AG20443 (cell line): ENCODE measurements at regions not wholly inside any gene's neighbourhood (a gene's known extent, or its start where the extent isn't known, plus 50 kb on each side); places are given as distances from the start of the nearest gene placed in this dataset.

Experiments used
- DNase-seq: peaks from one replicate; pipeline ENCODE4 v3.0.0; 2012; ENCODE audit warnings: low spot score, mixed read lengths

DNA sequence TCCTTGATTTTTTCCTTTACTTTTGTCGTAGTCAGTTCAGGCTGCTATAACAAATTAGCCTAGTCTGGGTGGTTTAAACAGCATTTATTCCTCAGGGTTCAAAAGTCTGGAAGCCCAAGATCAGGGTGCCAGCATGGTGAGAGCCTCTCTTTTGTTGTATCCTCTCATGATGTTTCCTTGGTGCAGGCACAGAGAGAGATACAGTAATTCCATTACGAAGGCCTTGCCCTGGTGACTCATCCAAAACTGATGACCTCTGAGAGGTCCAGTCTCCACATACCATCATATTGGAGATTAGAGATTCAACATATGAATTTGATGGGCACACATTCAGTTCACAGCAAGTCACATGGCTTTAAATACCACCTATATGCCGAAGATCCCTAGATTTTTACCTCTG, 253.8 kb downstream of the CYRIA start:
- no peak for DNase-seq

DNA sequence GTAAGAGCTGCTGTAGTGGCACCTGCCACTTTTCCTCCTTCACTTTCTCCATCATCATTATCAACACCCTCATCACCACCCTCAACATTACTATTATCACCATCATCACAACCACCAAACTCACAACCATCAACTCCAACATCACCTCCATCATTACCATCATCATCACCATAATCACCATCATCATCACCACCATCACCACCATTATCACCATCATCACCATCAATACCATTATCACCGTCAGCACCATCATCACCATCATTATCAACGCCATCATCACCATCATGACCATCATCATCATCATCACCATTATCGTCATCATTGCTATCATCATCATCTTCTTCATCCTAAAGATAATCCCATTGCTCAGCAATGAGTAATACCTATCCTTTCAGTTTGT, 255.8 kb downstream of the CYRIA start:
- no peak for DNase-seq

DNA sequence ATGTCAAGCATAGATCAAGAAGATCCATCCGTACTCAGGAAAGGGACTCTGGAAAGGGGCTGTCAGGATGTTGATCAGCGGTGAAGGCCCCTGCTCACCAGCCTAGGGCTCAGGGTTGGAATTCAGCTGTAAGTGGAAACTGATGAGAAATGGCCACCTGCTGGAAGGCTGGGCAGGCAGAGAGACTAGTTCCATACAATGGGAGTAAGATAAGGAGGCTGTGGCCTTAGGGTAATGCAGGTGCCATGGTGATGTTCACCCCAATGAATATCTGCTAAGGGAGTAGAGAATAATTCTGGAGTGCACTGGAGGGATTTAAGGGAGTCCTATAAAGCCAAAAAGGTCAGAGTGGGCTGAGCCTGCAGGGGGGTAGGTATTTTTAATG, 256.6 kb downstream of the CYRIA start:
- no peak for DNase-seq

DNA sequence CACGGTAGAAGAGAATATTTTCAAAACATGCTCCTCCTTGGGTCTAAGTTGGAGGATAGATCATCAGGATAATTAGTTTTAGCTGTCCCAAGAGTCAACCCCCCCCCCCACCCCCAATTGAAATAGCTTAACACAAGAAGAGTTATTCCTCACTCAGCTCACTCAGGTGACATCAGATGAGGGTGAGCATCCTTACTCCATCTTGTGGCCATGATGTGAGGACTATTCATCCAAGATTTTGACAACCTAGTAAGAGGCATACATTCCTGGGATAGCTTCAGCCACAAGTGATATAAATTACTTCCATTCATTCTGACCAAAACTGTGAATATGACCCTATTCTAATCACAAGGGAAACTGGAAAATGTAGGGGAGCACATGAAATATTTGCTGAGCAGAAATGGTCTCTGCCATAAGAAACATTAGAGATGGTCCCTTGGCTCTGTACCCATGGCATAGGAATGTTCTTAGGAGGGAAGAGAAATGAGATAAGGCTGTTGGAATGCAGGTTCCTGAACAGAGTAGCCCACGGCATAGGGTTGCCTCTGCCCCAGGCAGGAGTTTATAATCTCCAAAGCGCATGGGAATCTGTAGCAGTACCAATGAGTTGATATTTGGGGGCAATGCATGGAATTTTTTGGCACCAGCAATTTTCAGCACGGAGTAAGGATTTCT, 257.2 kb downstream of the CYRIA start:
- DNase-seq, result no peak

DNA sequence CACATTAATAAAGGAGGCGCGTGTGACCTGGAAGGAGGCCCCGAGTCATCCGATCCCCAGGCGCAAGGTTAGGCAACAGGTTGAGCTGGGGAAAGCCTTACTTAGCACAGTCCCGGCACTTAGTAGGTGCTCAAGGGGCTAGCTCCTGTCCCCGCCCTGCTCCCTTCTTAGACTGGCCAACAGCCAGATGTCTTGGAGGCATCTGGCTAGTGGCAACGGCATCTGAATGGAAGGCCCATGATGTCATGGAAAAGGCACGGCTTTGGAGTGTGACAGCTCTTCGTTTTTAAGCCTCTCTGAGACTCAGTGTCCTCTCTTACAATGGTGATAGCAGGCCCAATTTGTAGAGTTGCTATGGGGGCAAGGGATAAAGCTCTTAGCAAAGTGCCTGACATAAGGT, 258.3 kb downstream of the CYRIA start:
- no peak for DNase-seq

DNA sequence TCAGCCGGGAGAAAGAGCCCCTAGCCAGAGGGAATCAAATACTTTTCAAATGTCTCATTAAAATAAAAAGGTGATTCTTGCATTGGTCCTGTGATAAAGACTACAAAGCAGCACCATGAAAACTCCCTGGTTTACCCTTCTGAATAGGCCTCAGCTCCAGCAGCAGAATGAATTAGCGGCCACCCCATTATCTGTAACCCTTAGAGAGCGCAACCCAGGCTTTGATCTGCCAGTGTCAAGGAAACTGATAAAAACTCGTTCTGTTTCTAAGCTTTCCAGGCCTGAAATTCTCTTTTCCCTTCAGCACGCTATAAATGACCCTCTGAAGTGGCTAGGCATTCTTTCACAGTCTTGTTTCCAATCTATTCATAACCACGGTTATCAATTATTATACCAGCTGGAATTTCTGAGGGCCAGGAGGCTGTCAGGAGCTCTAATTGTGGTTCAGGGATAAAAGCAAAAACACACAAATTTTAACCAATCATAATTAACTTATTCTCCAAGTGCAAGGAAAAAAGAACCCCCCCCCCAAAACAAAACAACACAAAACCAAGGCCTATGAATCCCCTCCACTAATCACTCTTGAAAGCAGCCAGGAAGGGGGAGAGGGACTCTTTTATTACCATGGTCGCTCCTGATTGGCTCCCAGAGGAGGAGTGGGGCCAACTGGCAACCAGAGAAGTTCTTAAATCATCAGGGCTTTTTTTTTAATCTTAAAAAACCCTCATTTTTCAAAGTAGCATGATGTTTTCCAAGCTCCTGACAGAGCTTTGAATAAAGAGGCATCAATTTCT, 258.9 kb downstream of the CYRIA start:
- no peak for DNase-seq

DNA sequence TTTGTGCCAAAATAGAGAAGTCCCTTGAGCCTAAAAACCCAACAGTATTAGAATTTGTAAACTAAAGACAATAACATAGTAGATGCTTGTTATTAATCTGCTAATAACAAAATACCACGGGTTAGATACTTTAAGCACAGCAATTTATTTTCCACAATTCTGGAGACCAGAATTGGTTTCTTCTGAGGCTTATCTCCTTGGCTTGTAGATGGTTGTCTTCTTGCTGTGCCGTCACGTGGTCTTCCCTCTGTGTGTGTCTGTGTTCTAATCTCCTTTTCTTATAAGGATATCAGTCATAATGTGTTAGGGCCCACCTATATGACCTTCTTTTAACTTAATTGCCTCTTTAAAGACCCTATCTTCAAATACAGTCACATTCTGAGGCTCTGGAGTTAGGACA, 260.1 kb downstream of the CYRIA start:
- DNase-seq, result no peak

DNA sequence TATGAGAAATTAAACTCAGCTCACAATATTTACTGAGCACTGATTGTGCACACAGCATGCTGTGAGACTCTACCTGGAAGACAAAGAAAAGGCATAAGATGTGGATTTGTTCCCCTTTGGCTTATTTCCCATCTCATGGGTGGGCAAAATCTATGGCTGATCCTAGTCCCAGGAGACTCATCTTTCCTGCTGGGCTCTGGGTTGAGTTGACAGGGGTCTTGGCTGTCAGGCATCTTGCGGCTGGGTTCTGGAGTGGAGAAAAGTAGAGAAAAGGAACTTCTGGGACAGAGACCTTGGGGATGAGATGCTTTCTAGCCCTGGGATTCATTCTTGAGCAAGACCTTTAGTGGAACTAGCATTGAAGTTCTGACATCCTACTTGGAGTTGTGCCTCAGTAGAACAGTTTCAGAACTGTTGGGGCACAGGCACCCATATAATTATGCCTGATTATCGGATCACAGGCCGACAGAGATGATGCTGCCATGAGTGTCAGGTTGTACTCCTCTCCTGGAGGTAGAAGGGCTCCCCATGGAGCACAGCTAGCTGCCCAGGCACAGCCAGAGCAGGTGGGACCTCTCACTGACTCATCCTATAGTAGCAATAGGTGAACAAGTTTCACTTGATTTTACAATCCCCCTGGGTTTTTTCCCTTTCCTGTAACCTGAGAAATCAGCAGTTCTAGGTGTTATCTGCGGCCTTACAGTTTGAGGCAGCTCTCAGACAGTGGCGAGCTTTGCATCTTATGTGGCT, 260.9 kb downstream of the CYRIA start:
- DNase-seq, result no peak

DNA sequence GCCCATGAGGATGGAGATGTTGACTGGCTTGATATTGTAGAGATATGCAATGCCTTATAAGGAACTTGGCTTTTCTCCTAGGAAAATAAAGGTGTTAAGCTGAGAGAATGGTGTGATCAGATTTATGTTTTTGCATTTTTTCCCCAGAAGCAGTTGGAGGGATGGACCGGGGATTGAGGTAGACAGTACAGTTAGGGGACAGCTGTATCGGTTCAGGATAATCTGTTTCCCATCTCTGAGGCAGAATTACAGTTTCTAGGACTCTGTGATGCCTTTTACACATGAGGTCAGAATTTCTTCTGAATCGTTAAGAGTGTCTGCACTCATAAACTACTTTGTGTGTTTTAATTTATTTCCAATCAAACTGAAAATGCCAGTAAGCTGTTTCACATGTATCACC, 261.5 kb downstream of the CYRIA start:
- no peak for DNase-seq

DNA sequence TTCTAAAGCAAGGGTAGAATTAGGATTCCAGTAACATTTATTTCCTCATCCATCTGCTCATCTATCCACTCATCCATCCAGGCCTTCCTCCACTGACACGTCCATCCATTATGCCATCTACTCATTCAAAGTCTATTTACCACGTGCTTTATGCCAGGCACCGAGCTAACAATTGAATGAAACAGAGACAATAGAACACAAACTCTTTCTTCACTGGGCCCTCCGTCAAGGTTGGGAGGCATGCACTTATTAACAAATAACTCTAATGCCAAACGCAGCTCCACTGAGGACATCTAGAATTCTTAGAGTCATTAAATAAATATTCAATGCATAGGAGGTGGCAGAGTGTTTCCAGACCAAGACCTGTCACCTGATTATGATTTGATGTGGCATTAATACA, 262.7 kb downstream of the CYRIA start:
- DNase-seq, result no peak

DNA sequence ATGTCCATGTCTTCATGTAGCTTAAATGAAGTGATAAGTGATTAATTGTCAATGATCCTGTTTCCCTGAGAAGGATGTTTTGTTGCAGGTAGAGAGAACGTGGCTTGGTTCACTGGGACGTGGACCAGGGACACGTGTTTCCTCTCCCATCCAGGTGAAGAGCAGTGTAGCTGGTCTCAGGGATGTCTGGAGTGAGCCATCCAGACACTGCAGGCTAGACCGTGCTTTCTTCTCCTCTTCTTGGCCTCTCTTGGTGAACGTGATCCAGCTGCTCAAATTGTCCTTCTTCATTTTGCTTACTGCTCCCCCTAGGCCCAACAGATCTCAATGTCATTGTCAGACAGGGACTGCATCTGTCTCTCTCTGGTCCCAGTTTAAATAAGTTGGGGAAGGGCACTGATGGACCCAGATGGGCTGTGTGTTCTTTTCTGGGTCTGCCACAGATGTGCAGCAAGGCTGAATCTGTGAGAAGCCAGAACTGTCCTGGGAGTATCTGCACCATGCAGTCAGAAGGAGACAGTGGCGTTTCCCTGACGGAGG, 263.8 kb downstream of the CYRIA start:
- no peak for DNase-seq

DNA sequence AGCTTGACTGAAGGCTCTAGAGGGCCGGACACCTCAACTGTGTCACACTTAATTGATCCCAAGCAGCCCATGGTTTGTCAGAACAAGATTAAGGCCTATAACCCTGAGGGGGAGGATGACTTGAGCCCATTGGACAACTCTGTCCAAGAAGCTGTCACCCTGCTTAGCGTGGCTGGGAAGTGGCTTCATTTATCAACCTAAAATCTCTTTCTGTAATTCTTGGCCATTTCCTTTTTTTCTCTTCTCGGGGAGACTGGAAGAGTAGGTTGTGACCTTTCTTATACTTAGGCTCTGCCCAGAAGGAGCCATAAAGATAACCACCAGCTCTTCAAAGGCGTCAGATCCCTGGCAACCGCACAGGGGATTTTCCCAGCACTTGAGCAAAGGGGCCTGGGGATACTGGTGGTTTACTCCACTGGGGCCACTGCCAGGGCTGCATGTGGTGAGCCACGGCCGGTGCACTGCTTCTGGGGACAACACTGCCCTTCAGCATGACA, 265.5 kb downstream of the CYRIA start:
- DNase-seq, result no peak

DNA sequence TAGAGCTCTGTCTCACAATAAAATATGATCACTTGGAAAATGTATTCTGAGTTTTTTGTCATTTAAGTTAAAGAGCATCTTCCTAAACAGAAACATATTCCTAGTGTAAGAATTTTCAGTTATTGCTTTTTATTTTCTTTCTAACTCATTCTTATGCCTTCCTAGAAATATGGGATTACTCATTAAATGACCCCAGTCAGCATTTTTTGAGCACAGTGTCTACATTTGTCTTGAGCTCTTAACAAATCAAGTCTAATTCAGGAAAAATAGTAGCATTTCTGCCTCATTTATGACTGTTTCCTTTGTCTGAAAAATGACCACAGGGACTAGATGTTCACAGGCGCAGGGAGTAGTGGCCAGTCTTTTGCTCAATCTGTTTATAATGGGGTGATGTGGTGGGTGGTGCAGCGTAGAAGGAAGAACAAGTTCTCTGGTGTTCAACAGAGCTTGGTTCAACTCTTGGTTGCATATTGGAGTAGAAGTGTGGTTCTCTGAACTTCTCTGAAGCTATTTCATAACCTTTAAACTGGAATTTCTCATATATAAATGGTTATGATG, 267.1 kb downstream of the CYRIA start:
- DNase-seq, result no peak

DNA sequence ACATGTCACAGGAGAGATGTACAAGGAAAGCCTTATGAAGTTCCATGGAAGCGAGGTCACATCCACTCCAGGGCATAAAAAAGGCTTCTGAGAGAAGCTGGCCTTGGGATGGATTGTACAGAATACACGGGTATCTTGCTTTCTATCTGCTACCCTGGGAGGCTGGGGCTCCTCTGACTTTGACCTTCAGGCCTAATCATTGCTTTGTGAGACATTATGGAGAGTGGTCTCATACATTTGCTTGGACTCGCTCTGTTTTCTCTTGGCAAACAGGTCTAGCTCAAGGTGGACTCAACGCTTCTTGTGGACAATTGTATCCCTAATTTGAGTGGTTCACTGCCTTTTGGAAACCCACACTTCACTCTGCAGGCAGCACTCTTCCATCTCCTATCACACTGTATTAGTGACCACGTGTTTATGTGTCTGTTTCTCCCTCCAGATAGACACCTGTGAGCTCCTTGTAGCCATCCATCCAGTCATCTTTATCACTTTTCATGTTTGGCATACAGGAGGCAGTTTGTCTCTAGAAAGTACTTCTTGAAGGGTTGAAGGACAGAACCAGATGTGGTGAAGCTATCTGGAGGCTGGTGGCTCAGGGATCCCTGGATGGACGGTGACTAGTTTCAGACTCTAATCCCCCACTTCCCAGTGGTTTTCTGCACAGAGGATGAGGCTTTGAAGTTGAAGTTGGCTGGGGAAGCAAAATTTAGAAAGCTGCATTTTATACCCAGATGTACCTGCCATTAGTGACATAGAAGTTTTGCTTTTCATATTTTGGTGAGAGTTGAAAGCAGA, 267.8 kb downstream of the CYRIA start:
- DNase-seq, result no peak

DNA sequence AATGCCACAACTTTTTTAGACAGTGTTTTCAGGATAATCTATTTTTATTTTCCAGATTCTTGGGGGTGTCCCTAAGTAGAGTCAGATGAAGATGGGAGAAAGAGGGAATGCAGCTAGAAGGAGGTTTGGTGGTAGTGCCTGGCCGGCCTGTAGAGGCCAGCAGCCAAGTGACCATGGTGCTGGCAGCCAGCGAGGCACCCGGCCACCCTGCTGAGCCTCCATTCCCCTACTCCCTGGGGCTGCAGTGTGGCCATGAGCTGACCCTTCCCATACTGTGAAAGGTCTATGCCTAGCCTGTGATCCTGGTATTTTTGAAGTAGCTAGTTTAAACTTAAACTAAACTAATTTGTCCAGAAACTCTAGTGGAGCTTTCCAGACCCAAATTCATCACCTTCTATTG, 268.6 kb downstream of the CYRIA start:
- DNase-seq, result no peak

DNA sequence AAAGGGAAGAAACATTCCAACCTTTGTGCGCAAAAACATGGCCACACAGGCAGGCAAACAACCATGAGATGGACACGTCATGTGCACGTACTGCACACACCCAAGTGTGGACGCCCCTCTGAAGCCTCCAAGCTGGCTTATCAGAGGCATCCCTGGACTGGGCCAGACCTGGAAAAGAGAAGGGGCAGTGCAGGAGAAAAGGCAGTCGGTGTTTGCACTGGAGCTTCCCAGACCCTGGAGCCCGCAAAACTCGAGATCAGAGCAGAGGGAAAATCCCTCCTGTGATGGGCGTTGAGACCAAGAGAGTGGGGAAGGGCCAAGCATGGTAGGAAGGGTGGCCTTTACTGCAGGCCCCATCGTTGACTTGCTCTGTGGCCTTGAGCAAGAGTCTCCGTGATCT, 269.5 kb downstream of the CYRIA start:
- no peak for DNase-seq

DNA sequence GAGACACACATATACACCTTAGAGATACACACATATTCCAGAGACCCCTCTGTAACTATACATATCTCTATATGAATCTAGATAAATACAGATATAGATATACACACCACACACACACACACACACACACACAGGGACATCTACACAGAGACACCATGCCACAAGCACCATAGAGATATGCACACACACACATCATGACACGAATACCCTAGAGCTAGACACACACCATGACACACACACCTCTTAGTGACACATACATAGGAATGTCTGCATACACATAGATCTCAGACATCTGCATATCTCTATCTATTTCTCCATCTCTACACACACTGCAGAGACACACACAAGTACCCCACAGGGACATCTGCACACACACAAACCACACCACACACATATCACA, 270.0 kb downstream of the CYRIA start:
- no peak for DNase-seq

DNA sequence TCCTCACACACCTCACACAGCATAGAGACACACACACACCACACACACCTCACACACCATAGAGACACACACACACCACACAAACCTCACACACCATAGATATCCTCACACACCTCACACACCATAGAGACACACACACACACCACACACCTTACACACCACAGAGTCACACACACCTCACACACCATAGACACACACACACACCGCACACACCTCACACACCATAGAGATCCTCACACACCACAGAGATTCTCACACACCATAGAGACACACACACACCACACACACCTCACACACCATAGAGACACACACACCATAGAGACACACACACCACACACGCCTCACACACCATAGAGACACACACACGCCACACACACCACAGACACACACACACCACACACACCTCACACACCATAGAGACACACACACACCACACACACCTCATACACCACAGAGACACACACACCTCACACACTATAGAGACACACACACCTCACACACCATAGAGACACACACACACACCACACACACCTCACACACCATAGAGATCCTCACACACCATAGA, 270.6 kb downstream of the CYRIA start:
- no peak for DNase-seq

DNA sequence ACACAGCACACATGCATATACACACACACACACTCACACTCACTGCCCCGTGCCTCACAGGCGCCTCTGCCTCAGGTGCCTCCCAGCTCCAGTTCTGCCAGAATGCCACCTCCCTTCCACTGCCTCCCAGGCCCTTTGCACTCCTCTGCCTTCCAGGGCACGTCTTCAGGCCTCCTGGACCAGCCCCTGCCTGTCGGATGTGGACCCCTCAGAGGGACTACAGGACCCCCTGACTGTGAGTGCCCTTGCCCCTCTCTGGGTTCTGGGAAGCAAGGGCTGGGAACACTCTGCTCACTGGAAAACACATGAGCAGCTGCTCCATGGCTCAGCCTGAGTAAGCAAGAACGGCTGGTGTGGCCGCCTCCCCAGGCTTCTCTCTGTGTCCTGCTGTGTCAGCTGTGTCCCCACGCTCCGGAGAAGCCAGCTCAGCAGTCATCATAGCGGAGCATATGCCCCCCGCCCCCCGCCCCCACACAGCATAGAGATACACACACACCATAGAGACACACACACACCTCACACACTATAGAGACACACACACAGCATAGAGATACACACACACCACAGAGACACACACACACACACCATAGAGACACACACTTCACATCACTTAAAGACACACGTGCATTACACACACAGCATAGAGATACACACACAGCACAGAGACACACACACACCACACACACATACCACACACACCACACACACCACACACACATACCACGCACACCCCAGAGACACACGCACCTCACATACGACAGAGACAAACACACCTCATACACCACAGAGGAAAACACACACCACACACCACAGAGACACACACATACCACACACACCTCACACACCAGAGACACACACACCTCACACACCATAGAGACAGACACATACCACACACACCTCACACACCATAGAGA, 271.3 kb downstream of the CYRIA start:
- no peak for DNase-seq

DNA sequence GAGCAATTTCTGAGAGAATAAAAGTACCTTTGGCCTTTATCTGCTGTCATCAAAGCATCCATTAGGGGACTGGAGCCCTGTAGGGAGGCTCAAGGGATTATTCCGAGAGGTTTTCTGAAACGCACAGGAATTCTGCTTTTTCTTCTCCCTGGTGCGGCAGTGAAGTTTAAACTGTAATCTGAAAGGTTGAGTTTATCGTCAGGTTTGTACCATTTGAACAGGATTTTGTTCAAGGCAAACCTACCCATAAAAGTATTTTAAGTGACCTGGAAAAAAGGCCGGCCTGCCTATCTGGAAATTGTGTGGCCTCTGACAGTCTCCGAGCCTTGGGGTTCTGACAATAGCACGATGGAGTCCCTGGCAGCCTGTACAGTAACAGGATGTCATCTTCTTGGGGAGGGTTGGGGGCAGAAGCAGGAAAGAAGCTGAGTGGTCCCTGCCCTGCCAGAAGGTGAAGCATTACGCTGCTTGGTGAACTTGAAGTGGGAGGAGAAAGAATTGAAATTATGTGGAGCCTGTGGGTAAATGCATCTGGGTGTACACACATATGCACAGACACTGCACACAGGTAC, 272.0 kb downstream of the CYRIA start:
- no peak for DNase-seq
